ENCODE measurements at regions not wholly inside any gene's neighbourhood (a gene's known extent, or its start where the extent isn't known, plus 50 kb on each side); places are given as distances from the start of the nearest gene placed in this dataset.

DNA sequence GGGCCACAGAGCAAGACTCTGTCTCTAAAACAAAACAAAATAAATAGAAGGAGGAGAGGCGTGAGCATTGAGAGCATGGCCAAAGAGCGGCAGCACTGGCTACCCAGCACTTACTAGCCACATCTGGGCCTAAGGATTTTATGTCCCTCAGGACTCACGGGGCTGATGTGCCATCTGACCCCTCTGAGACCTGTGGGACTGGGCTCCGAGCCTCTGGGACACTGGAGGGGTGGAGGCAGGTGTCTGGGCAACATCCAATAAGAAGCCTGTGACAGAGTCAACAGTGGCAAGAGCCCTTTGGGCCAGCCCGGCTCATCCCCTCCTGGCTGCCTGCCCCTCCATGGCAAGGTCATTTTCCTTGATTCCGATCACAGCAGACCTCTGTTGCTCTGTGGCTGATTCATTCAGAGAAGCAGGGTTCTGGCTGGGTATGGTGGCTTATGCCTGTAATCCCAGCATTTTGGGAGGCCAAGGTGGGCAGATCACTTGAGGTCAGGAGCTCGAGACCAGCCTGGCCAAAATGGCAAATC lies 60.7 kb downstream of the RRM2 start:
- TF ChIP-seq, protein P1, sequence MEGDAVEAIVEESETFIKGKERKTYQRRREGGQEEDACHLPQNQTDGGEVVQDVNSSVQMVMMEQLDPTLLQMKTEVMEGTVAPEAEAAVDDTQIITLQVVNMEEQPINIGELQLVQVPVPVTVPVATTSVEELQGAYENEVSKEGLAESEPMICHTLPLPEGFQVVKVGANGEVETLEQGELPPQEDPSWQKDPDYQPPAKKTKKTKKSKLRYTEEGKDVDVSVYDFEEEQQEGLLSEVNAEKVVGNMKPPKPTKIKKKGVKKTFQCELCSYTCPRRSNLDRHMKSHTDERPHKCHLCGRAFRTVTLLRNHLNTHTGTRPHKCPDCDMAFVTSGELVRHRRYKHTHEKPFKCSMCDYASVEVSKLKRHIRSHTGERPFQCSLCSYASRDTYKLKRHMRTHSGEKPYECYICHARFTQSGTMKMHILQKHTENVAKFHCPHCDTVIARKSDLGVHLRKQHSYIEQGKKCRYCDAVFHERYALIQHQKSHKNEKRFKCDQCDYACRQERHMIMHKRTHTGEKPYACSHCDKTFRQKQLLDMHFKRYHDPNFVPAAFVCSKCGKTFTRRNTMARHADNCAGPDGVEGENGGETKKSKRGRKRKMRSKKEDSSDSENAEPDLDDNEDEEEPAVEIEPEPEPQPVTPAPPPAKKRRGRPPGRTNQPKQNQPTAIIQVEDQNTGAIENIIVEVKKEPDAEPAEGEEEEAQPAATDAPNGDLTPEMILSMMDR (IDR thresholded peaks at IDR 0.05; ENCODE audit: low read depth, low read length, missing control alignments), result no peak
- H3K4me3 ChIP-seq (ENCODE audit: low read depth, low read length), result no peak overlapping the region
- DNase-seq (ENCODE audit: low read depth), result no peak
- in situ Hi-C loops (cut with HindIII; ENCODE audit: low sequenced_read_pairs), result no loop called here

DNA sequence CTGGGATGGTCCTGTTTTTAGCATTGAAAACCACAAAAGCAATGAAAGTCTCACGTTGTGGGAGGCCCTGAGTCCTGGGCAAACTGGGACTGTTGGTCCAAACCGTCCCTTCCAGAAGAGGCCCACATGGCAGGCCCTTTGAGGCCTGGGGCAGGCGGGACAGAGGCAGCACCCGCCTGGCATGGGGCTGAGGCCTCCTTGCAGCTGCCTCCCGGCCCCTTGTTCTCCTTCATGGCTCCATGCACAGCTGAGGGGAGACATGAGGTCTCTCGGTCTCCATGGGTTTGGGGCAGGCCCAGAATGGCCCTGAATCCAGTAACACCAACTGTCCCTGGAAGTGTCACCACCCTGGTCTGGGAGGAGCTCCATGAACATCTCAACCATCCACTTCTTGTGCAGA lies 61.9 kb downstream of the RRM2 start:
- in situ Hi-C loops (cut with HindIII; ENCODE audit: low sequenced_read_pairs), result no loop called here
- no peak for DNase-seq (ENCODE audit: low read depth)
- TF ChIP-seq, protein P1 (IDR thresholded peaks at IDR 0.05; ENCODE audit: low read depth, low read length, missing control alignments), result no peak
- H3K4me3 ChIP-seq (ENCODE audit: low read depth, low read length), result no peak overlapping the region

DNA sequence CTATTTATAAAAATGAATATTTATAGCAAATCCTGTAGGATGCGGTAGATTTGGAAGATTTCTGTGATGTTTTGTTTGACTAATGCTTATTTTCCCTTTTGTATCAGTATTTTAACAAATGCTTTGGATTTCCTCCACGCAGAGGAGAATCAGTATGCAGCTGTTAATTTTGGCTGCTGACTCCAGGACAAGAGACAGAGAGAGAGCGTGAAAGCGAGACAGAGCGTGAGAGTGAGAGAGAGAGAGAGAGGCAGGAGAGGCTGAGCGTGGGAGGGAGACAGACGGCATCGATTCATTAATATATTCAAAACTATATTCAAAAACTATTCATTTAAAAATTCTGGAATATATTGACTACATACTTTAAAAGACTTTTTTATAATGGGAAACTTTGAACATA lies 62.5 kb downstream of the RRM2 start:
- TF ChIP-seq, protein P1 (IDR thresholded peaks at IDR 0.05; ENCODE audit: low read depth, low read length, missing control alignments), result no peak
- in situ Hi-C loops (cut with HindIII; ENCODE audit: low sequenced_read_pairs), result no loop called here
- no peak overlapping the region for H3K4me3 ChIP-seq (ENCODE audit: low read depth, low read length)
- DNase-seq (ENCODE audit: low read depth), result no peak

DNA sequence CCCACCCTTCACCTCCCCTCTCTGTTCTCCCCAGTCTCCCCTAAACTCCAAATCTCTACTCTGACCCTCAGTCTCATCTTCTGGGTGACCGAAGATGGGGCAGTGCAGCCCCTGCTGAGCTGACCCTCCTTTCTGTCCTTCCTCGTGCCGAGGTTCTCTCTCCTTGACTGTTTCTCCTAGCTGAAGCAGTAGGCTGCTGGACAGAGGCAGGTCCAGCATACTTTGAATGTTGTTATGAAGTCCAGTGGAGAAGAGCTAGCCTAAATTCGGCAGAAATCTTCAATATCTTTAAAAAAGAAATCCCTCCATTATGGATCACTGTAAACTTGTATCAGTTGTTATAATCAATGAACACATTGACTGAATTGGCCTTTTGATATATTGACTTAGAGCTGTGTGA lies 63.2 kb downstream of the RRM2 start:
- TF ChIP-seq, protein P1 (IDR thresholded peaks at IDR 0.05; ENCODE audit: low read depth, low read length, missing control alignments), result no peak
- DNase-seq (ENCODE audit: low read depth), result no peak
- in situ Hi-C loops (cut with HindIII; ENCODE audit: low sequenced_read_pairs), result no loop called here
- no peak overlapping the region for H3K4me3 ChIP-seq (ENCODE audit: low read depth, low read length)

DNA sequence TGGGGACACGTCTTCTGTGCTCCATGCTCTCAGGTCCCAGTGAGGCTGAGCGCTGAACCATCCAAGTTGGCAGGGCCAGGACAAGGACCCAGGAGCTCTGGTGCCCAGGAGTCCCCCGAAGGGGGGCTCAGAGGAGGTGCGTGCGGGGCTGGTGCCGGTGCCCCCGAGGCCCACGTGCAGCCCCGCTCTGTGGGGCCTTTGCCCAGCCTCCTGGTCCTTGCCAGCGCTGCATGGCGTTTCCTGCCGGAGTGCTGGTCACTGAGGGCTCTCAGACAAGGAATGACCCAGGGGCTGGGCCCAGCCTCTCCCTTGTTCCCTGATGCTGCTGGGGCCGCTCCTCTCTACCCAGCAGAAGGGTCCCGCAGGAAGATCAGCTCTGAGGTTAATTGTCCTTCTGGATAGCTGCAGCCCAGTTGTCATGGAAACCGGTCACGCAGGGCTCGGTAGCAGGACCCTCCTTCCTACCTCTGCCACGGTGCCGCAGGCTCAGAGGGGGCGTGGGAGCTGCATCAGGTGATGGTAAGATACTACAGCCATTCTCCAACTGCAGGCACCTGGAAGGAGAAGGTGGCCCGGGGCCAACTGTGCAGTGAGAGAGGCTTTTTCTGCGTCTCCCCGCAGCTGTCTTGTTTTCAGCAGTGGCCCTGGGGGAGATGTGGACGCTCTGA lies 64.5 kb downstream of the RRM2 start:
- TF ChIP-seq, protein P1 (IDR thresholded peaks at IDR 0.05; ENCODE audit: low read depth, low read length, missing control alignments), result no peak
- in situ Hi-C loops (cut with HindIII; ENCODE audit: low sequenced_read_pairs), result no loop called here
- no peak overlapping the region for H3K4me3 ChIP-seq (ENCODE audit: low read depth, low read length)
- no peak for DNase-seq (ENCODE audit: low read depth)

DNA sequence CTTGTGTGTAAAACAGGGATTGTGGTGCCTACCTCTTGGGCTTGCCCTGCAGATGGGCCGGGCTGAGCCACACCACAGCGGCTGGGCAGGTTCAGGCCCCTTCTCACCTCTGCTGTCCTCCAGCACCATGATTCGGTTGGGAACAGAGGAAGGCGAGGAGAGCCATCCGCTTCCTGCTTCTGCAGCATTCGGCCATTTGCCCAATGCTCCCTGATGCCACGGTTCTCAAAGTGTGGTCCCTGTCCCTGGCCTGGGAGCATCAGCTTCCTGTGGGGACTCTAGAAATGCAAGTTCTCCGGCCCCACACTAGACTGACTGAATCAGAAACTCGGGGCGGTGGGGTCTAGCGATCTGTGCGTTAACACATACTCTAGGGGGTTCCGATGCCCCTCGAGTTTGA lies 65.1 kb downstream of the RRM2 start:
- TF ChIP-seq, protein P1 (IDR thresholded peaks at IDR 0.05; ENCODE audit: low read depth, low read length, missing control alignments), result no peak
- no peak overlapping the region for H3K4me3 ChIP-seq (ENCODE audit: low read depth, low read length)
- DNase-seq (ENCODE audit: low read depth), result no peak
- in situ Hi-C loops (cut with HindIII; ENCODE audit: low sequenced_read_pairs), result no loop called here
